Activated B cell treated with CpG ODN at 0.5 μM for 24 hours (primary cell): ENCODE measurements at regions not wholly inside any gene's neighbourhood (a gene's known extent, or its start where the extent isn't known, plus 50 kb on each side); places are given as distances from the start of the nearest gene placed in this dataset.

ENCODE experiments used
- ATAC-seq: fragments of 200-7000 bp; cut with Tn5 transposase; one replicate; pipeline ENCODE4 v1.10.0; 2021; ENCODE audit warnings: low read depth, mild to moderate bottlenecking, moderate library complexity
- CTCF ChIA-PET: fragments of 350-600 bp; sonication (Branson Sonifier 250); formaldehyde crosslinking; loops from one replicate; lab custom pipeline; 2021; ENCODE audit warnings: antibody characterized with exemption; lab: Charles Lee
- POLR2A ChIA-PET: fragments of 350-600 bp; sonication (Branson Sonifier 250); formaldehyde crosslinking; loops from one replicate; lab custom pipeline; 2021; ENCODE audit warnings: antibody characterized with exemption; lab: Charles Lee
- DNase-seq: peaks from one replicate; pipeline ENCODE4 v3.0.0; 2022
- H3K27ac Mint-ChIP-seq: one replicate; pipeline ENCODE4 v1.8.0; 2020; ENCODE audit warnings: mixed read lengths
- H3K27me3 Mint-ChIP-seq: one replicate; pipeline ENCODE4 v1.8.0; 2021; ENCODE audit warnings: mixed read lengths
- H3K36me3 Mint-ChIP-seq: one replicate; pipeline ENCODE4 v1.8.0; 2021; ENCODE audit warnings: low read depth, mixed read lengths
- H3K4me1 Mint-ChIP-seq: one replicate; pipeline ENCODE4 v1.8.0; 2021; ENCODE audit warnings: mixed read lengths
- H3K4me3 Mint-ChIP-seq: one replicate; pipeline ENCODE4 v1.8.0; 2020; ENCODE audit warnings: mild to moderate bottlenecking, mixed read lengths
- H3K9me3 Mint-ChIP-seq: one replicate; pipeline ENCODE4 v1.8.0; 2020; ENCODE audit warnings: mixed read lengths
- intact Hi-C: fragments of 100-400 bp; cut with micrococcal nuclease; formaldehyde crosslinking; loops from one replicate; pipeline ENCODE4 v1.15.1; 2024
- TF ChIP-seq, protein P1 (sequence below): fragments of 200-600 bp; IDR thresholded peaks from one replicate; pipeline ENCODE4 v1.8.0; 2022; ENCODE audit warnings: antibody characterized with exemption, mild to moderate bottlenecking

DNA sequence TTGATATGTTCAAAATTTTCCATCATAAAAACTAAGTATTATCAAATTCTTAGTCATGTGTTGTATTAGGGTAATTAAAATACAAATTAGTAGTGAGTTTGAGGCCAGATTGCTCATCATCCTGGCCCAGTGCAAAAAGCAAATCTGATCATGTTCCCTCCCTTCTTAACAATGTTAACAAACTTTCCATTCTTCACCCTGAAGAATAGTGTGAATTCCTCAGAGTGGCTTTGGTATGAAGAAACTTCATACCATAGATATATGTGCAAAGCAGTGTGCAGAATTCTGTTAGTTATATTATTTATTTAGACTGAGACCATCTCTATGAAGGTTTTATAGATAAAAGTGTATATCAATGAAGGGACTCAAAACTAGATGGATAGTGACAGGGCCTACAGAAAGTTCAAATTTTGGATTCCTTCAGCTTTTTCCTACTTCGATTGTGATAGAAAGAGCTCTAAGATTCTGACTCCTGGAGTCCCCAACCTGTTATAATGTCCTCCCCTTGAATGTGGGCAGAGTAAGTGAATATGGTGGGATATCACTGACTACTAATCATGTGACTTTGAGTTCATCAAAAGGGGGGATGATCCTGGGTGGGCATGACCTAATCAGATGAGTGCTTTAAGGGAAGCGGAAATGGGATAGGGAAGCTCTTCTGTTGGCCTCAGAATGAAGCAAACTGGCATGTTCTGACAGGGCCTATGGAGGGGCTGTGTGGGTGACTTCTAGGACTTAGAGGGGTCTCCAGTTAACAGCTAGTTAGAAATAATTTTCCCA lies 271.4 kb downstream of the BTG1 start:
- POLR2A ChIA-PET, result interaction anchor here (0.6 kb wide), 1 partner anchor 90 kb away, joined by 3 read pairs; no protein-coding TSS in a partner anchor
- H3K4me3 Mint-ChIP-seq, result no peak overlapping the region
- H3K27ac Mint-ChIP-seq, result no peak overlapping the region

DNA sequence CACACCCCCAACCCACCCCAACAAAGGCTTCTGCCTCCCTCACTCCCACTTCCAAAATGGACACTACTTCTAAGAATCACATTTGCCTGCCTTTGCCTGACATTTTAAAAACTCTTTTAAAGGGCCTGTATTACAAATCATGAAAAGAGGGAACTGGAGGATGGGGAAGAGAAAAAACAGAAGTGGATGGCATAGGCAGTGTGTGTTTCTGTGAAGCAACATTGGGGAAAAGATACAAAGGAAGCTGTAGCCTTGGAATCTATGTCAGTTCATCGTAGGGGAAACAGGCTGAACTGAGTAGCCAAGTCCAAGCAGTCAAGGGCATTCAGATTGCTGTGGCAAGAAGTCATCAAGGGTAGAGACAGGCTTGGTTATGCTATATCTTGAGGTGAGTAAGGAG lies 273.9 kb downstream of the BTG1 start:
- H3K4me1 Mint-ChIP-seq, result peaks cover 9% of the 10 kb centered on the region
- ChIA-PET POLR2A (no interaction called here), CTCF (no interaction called here)
- intact Hi-C loops, result no loop called here
- H3K27me3 Mint-ChIP-seq, result no peaks in the 10 kb centered on the region
- DNase-seq (no peak), ATAC-seq (no peak)
- H3K27ac Mint-ChIP-seq, result no peak overlapping the region
- H3K4me3 Mint-ChIP-seq, result no peak overlapping the region
- no peaks in the 10 kb centered on the region for H3K9me3 Mint-ChIP-seq
- TF ChIP-seq, protein P1, sequence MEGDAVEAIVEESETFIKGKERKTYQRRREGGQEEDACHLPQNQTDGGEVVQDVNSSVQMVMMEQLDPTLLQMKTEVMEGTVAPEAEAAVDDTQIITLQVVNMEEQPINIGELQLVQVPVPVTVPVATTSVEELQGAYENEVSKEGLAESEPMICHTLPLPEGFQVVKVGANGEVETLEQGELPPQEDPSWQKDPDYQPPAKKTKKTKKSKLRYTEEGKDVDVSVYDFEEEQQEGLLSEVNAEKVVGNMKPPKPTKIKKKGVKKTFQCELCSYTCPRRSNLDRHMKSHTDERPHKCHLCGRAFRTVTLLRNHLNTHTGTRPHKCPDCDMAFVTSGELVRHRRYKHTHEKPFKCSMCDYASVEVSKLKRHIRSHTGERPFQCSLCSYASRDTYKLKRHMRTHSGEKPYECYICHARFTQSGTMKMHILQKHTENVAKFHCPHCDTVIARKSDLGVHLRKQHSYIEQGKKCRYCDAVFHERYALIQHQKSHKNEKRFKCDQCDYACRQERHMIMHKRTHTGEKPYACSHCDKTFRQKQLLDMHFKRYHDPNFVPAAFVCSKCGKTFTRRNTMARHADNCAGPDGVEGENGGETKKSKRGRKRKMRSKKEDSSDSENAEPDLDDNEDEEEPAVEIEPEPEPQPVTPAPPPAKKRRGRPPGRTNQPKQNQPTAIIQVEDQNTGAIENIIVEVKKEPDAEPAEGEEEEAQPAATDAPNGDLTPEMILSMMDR, result no peak
- H3K36me3 Mint-ChIP-seq, result no peaks in the 10 kb centered on the region

More for the DNA sequence above, 271.4 kb downstream of the BTG1 start:
- no peak for ATAC-seq
- Mint-ChIP-seq H3K36me3 (no peaks in the 10 kb centered on the region), H3K27me3 (no peaks in the 10 kb centered on the region), H3K9me3 (no peaks in the 10 kb centered on the region), H3K4me1 (peaks cover 24% of the 10 kb centered on the region)
- CTCF ChIA-PET, result no interaction called here
- intact Hi-C loops, result no loop called here
- DNase-seq, result no peak
- TF ChIP-seq, protein P1, result no peak

DNA sequence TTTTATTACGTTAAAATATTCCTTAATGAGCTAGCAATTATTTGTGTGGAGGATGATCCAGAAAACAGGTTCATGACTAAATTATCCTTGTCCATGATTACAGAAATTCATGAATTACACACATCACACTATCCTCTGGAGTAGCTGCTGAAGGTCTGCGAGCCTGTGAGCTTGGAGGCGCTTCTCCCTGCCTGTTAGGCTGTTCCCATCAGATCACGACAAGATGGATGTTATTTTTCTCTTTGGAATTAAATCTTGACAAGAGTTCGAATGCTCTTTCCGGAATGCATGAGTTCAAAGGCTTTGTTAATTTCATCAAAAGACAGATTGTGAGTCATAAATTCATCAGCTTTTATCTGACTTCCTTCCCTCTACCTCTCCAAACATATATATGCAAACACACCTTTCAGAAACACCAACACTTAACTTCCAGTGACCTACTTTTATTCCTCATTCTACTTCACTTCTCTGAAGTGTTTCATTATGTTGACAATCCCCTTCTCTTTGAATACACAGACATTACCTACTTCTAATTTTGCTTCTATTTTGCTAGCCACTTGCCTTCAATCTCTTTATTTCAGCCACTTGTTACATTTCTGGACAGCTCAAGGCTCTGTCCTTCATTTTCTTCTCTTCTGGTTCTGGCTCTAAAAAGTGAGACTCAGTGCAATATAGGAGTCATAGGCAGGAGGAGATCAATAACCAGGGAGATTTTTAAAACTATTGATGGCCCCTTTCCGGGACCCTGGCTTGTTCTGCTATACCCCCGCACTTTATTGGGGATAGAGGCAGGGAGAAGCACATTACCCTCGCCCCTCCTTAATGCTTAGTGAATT lies 274.6 kb downstream of the BTG1 start:
- TF ChIP-seq, protein P1, result no peak
- POLR2A ChIA-PET, result no interaction called here
- no peaks in the 10 kb centered on the region for H3K27me3 Mint-ChIP-seq
- H3K9me3 Mint-ChIP-seq, result no peaks in the 10 kb centered on the region
- no peak for DNase-seq
- no peak overlapping the region for H3K27ac Mint-ChIP-seq
- no peak overlapping the region for H3K4me3 Mint-ChIP-seq
- H3K36me3 Mint-ChIP-seq, result no peaks in the 10 kb centered on the region
- intact Hi-C loops, result no loop called here
- no peak for ATAC-seq
- CTCF ChIA-PET, result no interaction called here
- peaks cover 2% of the 10 kb centered on the region for H3K4me1 Mint-ChIP-seq

DNA sequence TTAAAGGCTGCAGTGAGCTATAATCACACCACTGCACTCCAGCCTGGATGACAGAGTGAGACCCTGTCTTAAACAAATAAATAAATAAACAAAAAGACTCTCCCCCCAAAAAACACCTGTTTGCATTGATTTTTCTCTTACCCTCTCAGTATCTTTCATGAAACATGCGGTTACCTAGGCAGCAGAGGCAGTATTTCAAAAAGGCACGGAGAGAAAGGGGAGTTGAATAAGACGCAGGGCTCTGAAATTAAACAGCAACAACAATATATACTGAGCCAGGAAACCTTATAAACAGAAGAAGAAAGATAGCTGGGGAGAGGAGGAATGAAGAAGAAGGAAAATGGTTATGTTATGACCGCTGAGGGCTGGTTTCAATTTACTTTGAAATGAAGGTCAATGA lies 277.6 kb downstream of the BTG1 start:
- intact Hi-C loops, result no loop called here
- Mint-ChIP-seq H3K9me3 (no peaks in the 10 kb centered on the region), H3K4me3 (no peak overlapping the region), H3K27me3 (no peaks in the 10 kb centered on the region), H3K27ac (no peak overlapping the region), H3K36me3 (no peaks in the 10 kb centered on the region), H3K4me1 (no peaks in the 10 kb centered on the region)
- TF ChIP-seq, protein P1, result no peak
- DNase-seq (no peak), ATAC-seq (no peak)
- POLR2A ChIA-PET, result no interaction called here
- CTCF ChIA-PET, result no interaction called here

DNA sequence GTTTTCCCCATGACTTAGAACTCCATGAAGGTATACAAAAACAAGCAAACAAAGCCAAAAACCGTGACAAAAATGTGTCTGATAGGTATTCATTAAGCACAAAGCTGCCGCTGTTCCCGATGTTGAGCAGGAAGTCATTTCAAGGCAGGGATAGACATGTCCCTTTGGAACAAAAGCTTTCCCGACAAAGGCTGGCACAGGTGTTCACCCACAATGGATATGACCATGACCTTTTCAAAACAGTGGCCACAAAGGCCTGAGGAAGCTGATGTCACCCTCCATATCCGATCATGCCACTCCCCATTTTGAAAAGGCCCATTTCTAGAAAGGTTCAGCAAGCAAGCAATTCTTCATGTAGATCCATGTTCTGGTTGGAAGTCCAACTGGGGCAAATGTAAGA lies 279.1 kb downstream of the BTG1 start:
- no peak overlapping the region for H3K4me3 Mint-ChIP-seq
- DNase-seq, result no peak
- TF ChIP-seq, protein P1, result no peak
- no peaks in the 10 kb centered on the region for H3K9me3 Mint-ChIP-seq
- ChIA-PET POLR2A (no interaction called here), CTCF (no interaction called here)
- no peak overlapping the region for H3K27ac Mint-ChIP-seq
- H3K27me3 Mint-ChIP-seq, result no peaks in the 10 kb centered on the region
- no peaks in the 10 kb centered on the region for H3K4me1 Mint-ChIP-seq
- ATAC-seq, result no peak
- H3K36me3 Mint-ChIP-seq, result no peaks in the 10 kb centered on the region
- intact Hi-C loops, result no loop called here
